DOHH2 (cell line): ENCODE measurements at regions not wholly inside any gene's neighbourhood (a gene's known extent, or its start where the extent isn't known, plus 50 kb on each side); places are given as distances from the start of the nearest gene placed in this dataset.

ENCODE experiments used
- H3F3A ChIP-seq: fragments of 200-600 bp; sonication (generic), shearing (Covaris generic); 2 replicates; pipeline ENCODE4 v1.6.0; 2016; ENCODE audit warnings: antibody characterized with exemption, mild to moderate bottlenecking; ENCODE audit not compliant: control insufficient read depth, insufficient read depth
- H3K27ac ChIP-seq: fragments of 200-600 bp; sonication (generic); 2 replicates; pipeline ENCODE4 v1.5.1; 2014; ENCODE audit warnings: low read depth, mild to moderate bottlenecking, low read length, moderate library complexity
- H3K27me3 ChIP-seq: fragments of 200-600 bp; sonication (generic); 2 replicates; pipeline ENCODE4 v1.6.1; 2014; ENCODE audit warnings: mild to moderate bottlenecking, low read length, mixed read lengths; ENCODE audit not compliant: control insufficient read depth
- H3K36me3 ChIP-seq: fragments of 200-600 bp; sonication (generic); 2 replicates; pipeline ENCODE4 v1.6.1; 2014; ENCODE audit warnings: mild to moderate bottlenecking, low read length, moderate library complexity, mixed read lengths; ENCODE audit not compliant: control insufficient read depth
- H3K4me1 ChIP-seq: fragments of 200-600 bp; sonication (generic); 2 replicates; pipeline ENCODE4 v1.6.1; 2014; ENCODE audit warnings: mild to moderate bottlenecking, low read length, mixed read lengths; ENCODE audit not compliant: control insufficient read depth
- H3K4me2 ChIP-seq: fragments of 200-600 bp; sonication (generic); 2 replicates; pipeline ENCODE4 v1.6.0; 2014; ENCODE audit warnings: mild to moderate bottlenecking, low read length, moderate library complexity
- H3K4me3 ChIP-seq: fragments of 200-600 bp; sonication (generic); 2 replicates; pipeline ENCODE4 v1.5.1; 2014; ENCODE audit warnings: mild to moderate bottlenecking, low read length, mixed read lengths
- H3K79me2 ChIP-seq: fragments of 200-600 bp; sonication (generic); 2 replicates; pipeline ENCODE4 v1.6.1; 2014; ENCODE audit warnings: mild to moderate bottlenecking, low read length, mixed read lengths; ENCODE audit not compliant: control insufficient read depth
- H3K9me2 ChIP-seq: fragments of 200-600 bp; sonication (generic); replicated peaks from 2 replicates; pipeline ENCODE4 v1.6.1; 2014; ENCODE audit warnings: mild to moderate bottlenecking, low read length, mixed read lengths; ENCODE audit not compliant: control insufficient read depth
- H3K9me3 ChIP-seq: fragments of 200-600 bp; sonication (generic); 2 replicates; pipeline ENCODE4 v1.6.1; 2014; ENCODE audit warnings: antibody characterized with exemption, low read length, mixed read lengths; ENCODE audit not compliant: control insufficient read depth, insufficient read depth
- H4K20me1 ChIP-seq: fragments of 200-600 bp; sonication (generic); 2 replicates; pipeline ENCODE4 v1.6.0; 2014; ENCODE audit warnings: low read depth, mild to moderate bottlenecking, antibody characterized with exemption, low read length, moderate library complexity; ENCODE audit not compliant: control insufficient read depth, insufficient read depth
- CTCF ChIP-seq: fragments of 200-600 bp; sonication (generic); IDR thresholded peaks from one replicate; pipeline ENCODE4 v1.5.1; 2014; ENCODE audit warnings: antibody characterized with exemption, mild to moderate bottlenecking, low read depth, low read length; ENCODE audit not compliant: poor library complexity, severe bottlenecking
- EZH2phosphoT487 ChIP-seq: fragments of 200-600 bp; sonication (generic); IDR thresholded peaks from 2 replicates; pipeline ENCODE4 v1.6.1; 2017; ENCODE audit warnings: borderline replicate concordance, mild to moderate bottlenecking, antibody characterized with exemption, low read length, moderate library complexity, mixed read lengths

- Histone ChIP-seq H3K27ac (no peak overlapping the region), H3K79me2 (no peaks in the 10 kb centered on the region), H4K20me1 (no peaks in the 10 kb centered on the region), H3K4me1 (peaks cover 8% of the 10 kb centered on the region), H3K27me3 (no peaks in the 10 kb centered on the region), H3K36me3 (no peaks in the 10 kb centered on the region), H3K9me2 (no peaks in the 10 kb centered on the region), H3K9me3 (no peaks in the 10 kb centered on the region), H3K4me2 (no peak overlapping the region), H3K4me3 (no peak overlapping the region), H3F3A (no peaks in the 10 kb centered on the region)
- no peak for TF ChIP-seq EZH2phosphoT487
- TF ChIP-seq CTCF: no peak
These were observed 81.2 kb upstream of the CYRIA start for GRCh38 chr2:16746833-16747232.

- Histone ChIP-seq H3K27ac (no peak overlapping the region), H3K9me3 (no peaks in the 10 kb centered on the region), H3K9me2 (no peaks in the 10 kb centered on the region), H4K20me1 (no peaks in the 10 kb centered on the region), H3F3A (no peaks in the 10 kb centered on the region), H3K4me3 (no peak overlapping the region), H3K79me2 (no peaks in the 10 kb centered on the region), H3K27me3 (no peaks in the 10 kb centered on the region), H3K4me1 (peaks cover 8% of the 10 kb centered on the region), H3K36me3 (no peaks in the 10 kb centered on the region), H3K4me2 (no peak overlapping the region)
- no peak for TF ChIP-seq CTCF
- TF ChIP-seq EZH2phosphoT487: no peak
These were observed 80.7 kb upstream of the CYRIA start for GRCh38 chr2:16746329-16746728.

- no peaks in the 10 kb centered on the region for H4K20me1 ChIP-seq
- no peaks in the 10 kb centered on the region for H3K27me3 ChIP-seq
- no peak overlapping the region for H3K4me3 ChIP-seq
These were observed 79.8 kb upstream of the CYRIA start for GRCh38 chr2:16745466-16745865.

More at GRCh38 chr2:16745466-16745865, 79.8 kb upstream of the CYRIA start:
- no peaks in the 10 kb centered on the region for H3K79me2 ChIP-seq
- peaks cover 8% of the 10 kb centered on the region for H3K4me1 ChIP-seq
- no peaks in the 10 kb centered on the region for H3K36me3 ChIP-seq
- no peaks in the 10 kb centered on the region for H3F3A ChIP-seq
- no peaks in the 10 kb centered on the region for H3K9me2 ChIP-seq
- H3K9me3 ChIP-seq: no peaks in the 10 kb centered on the region
- TF ChIP-seq CTCF (no peak), EZH2phosphoT487 (no peak)
- H3K4me2 ChIP-seq: no peak overlapping the region
- no peak overlapping the region for H3K27ac ChIP-seq
